HepG2 (cell line): ENCODE measurements at regions not wholly inside any gene's neighbourhood (a gene's known extent, or its start where the extent isn't known, plus 50 kb on each side); places are given as distances from the start of the nearest gene placed in this dataset.

ENCODE experiments used
- ARID3A ChIP-seq: IDR thresholded peaks from 2 replicates; pipeline ENCODE4 v1.6.1; 2012; ENCODE audit warnings: low read depth, low read length, improper control_type of control experiment
- EP300 ChIP-seq, 3 experiments: sonication (generic) in 1 of 3; formaldehyde crosslinking in 1 of 3; IDR thresholded peaks; 2 replicates each; pipeline versions ENCODE4 v1.5.1 to v1.6.1; 2011 to 2020; ENCODE audit warnings: low read depth in 2 of 3, low read length in 2 of 3, borderline replicate concordance in 1 of 3, improper control_type of control experiment in 1 of 3, mild to moderate bottlenecking in 1 of 3, missing genetic modification reagents in 1 of 3, moderate library complexity in 1 of 3
- FOXM1 ChIP-seq: sonication (generic); formaldehyde crosslinking; IDR thresholded peaks from 2 replicates; pipeline ENCODE4 v1.5.0; 2020; ENCODE audit warnings: missing genetic modification reagents
- FOXO1 ChIP-seq: sonication (generic); formaldehyde crosslinking; IDR thresholded peaks from 2 replicates; pipeline ENCODE4 v1.4.0; 2020; ENCODE audit warnings: missing genetic modification reagents
- HDAC2 ChIP-seq: sonication (generic); formaldehyde crosslinking; IDR thresholded peaks from 2 replicates; pipeline ENCODE4 v1.4.0; 2020; ENCODE audit warnings: missing genetic modification reagents
- KDM2A ChIP-seq: sonication (generic); formaldehyde crosslinking; IDR thresholded peaks from 2 replicates; pipeline ENCODE4 v1.4.0; 2020; ENCODE audit warnings: low read depth, missing genetic modification reagents, borderline replicate concordance
- KDM4B ChIP-seq: sonication (generic); formaldehyde crosslinking; IDR thresholded peaks from 2 replicates; pipeline ENCODE4 v1.4.0; 2020; ENCODE audit warnings: missing genetic modification reagents
- MYNN ChIP-seq: sonication (generic); formaldehyde crosslinking; IDR thresholded peaks from 2 replicates; pipeline ENCODE4 v1.4.0; 2020; ENCODE audit warnings: mild to moderate bottlenecking, low read depth, missing genetic modification reagents
- NFKBIZ ChIP-seq: IDR thresholded peaks from 2 replicates; pipeline ENCODE4 v1.6.1; 2018; ENCODE audit warnings: missing genetic modification reagents, missing compliant biosample characterization
- NFRKB ChIP-seq: fragments of 450-650 bp; IDR thresholded peaks from 2 replicates; pipeline ENCODE4 v1.6.1; 2017
- NR3C1 ChIP-seq: sonication (generic); formaldehyde crosslinking; IDR thresholded peaks from 2 replicates; pipeline ENCODE4 v1.4.0; 2020; ENCODE audit warnings: missing genetic modification reagents
- RARG ChIP-seq: sonication (generic); formaldehyde crosslinking; IDR thresholded peaks from 2 replicates; pipeline ENCODE4 v1.4.0; 2020; ENCODE audit warnings: low read depth, mild to moderate bottlenecking, missing genetic modification reagents
- RXRB ChIP-seq: IDR thresholded peaks from 2 replicates; pipeline ENCODE4 v1.6.1; 2016; ENCODE audit warnings: borderline replicate concordance, missing genetic modification reagents, missing compliant biosample characterization
- SMARCC2 ChIP-seq: fragments of 450-650 bp; IDR thresholded peaks from 2 replicates; pipeline ENCODE4 v1.6.1; 2017; ENCODE audit warnings: antibody characterized with exemption, mild to moderate bottlenecking
- SMC3 ChIP-seq: IDR thresholded peaks from 2 replicates; pipeline ENCODE4 v1.6.1; 2011; ENCODE audit warnings: low read length, improper control_type of control experiment
- TFDP1 ChIP-seq: IDR thresholded peaks from 2 replicates; pipeline ENCODE4 v1.6.1; 2016; ENCODE audit warnings: missing compliant biosample characterization, missing genetic modification reagents, borderline replicate concordance
- TFE3 ChIP-seq: IDR thresholded peaks from 2 replicates; pipeline ENCODE4 v1.6.1; 2016
- THAP11 ChIP-seq: IDR thresholded peaks from 2 replicates; pipeline ENCODE4 v1.6.1; 2016; ENCODE audit warnings: missing biosample characterization, missing genetic modification reagents
- THYN1 ChIP-seq: sonication (generic); formaldehyde crosslinking; IDR thresholded peaks from 2 replicates; pipeline ENCODE4 v1.8.1; 2023; ENCODE audit warnings: low read depth, mild to moderate bottlenecking, moderate library complexity, missing genetic modification reagents, borderline replicate concordance
- XBP1 ChIP-seq: sonication (generic); formaldehyde crosslinking; IDR thresholded peaks from 2 replicates; pipeline ENCODE4 v1.5.0; 2020; ENCODE audit warnings: missing genetic modification reagents
- ZNF138 ChIP-seq: sonication (generic); formaldehyde crosslinking; IDR thresholded peaks from 2 replicates; pipeline ENCODE4 v1.5.0; 2020; ENCODE audit warnings: mild to moderate bottlenecking, low read depth, missing genetic modification reagents
- TF ChIP-seq, protein P1 (sequence below): fragments of 450-650 bp; IDR thresholded peaks from 2 replicates; pipeline ENCODE4 v1.6.1; 2017
- TF ChIP-seq, protein P2 (sequence below): sonication (generic); formaldehyde crosslinking; IDR thresholded peaks from 2 replicates; pipeline ENCODE4 v1.4.0; 2020; ENCODE audit warnings: mild to moderate bottlenecking, missing genetic modification reagents
- TF ChIP-seq, protein P3 (sequence below): sonication (generic); formaldehyde crosslinking; IDR thresholded peaks from 2 replicates; pipeline ENCODE4 v1.5.0; 2020; ENCODE audit warnings: missing genetic modification reagents

GRCh38 chr12:89019439-89020120, 332.7 kb downstream of the DUSP6 start (continued):
- no peak for TF ChIP-seq SMARCC2
- TF ChIP-seq HDAC2 (CRISPR knock-in tag), result peak; percentile 12; the same call in 1 of the 2 replicates
- TF ChIP-seq NR3C1, result no peak
- TF ChIP-seq, protein P1, sequence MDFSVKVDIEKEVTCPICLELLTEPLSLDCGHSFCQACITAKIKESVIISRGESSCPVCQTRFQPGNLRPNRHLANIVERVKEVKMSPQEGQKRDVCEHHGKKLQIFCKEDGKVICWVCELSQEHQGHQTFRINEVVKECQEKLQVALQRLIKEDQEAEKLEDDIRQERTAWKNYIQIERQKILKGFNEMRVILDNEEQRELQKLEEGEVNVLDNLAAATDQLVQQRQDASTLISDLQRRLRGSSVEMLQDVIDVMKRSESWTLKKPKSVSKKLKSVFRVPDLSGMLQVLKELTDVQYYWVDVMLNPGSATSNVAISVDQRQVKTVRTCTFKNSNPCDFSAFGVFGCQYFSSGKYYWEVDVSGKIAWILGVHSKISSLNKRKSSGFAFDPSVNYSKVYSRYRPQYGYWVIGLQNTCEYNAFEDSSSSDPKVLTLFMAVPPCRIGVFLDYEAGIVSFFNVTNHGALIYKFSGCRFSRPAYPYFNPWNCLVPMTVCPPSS, result no peak
- TF ChIP-seq ARID3A, result 0 out of 2 replicates have a peak, but pooled peaks have one; percentile 14
- TF ChIP-seq EP300 (IDR thresholded peaks at IDR 0.05; ENCODE audit: low read depth in 2 of 2, low read length in 2 of 2), result no peak
- no peak for TF ChIP-seq EP300 (CRISPR knock-in tag; IDR thresholded peaks at IDR 0.05; ENCODE audit: borderline replicate concordance)
- no peak for TF ChIP-seq RARG (CRISPR knock-in tag)
- no peak for TF ChIP-seq TFDP1 (CRISPR knock-in tag)
- no peak for TF ChIP-seq NFKBIZ
- no peak for TF ChIP-seq KDM4B (CRISPR knock-in tag)
- peak; percentile 43; the same call in 1 of the 2 replicates for TF ChIP-seq FOXO1 (CRISPR knock-in tag)
- no peak for TF ChIP-seq MYNN (CRISPR knock-in tag)
- TF ChIP-seq TFE3, result no peak
- TF ChIP-seq NFRKB, result no peak
- TF ChIP-seq, protein P2, sequence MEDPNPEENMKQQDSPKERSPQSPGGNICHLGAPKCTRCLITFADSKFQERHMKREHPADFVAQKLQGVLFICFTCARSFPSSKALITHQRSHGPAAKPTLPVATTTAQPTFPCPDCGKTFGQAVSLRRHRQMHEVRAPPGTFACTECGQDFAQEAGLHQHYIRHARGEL, result no peak
- TF ChIP-seq XBP1 (CRISPR knock-in tag), result no peak
- peak; percentile 96 for TF ChIP-seq SMC3
- TF ChIP-seq FOXM1 (CRISPR knock-in tag), result no peak
- no peak for TF ChIP-seq THYN1 (CRISPR knock-in tag)
- TF ChIP-seq, protein P3, sequence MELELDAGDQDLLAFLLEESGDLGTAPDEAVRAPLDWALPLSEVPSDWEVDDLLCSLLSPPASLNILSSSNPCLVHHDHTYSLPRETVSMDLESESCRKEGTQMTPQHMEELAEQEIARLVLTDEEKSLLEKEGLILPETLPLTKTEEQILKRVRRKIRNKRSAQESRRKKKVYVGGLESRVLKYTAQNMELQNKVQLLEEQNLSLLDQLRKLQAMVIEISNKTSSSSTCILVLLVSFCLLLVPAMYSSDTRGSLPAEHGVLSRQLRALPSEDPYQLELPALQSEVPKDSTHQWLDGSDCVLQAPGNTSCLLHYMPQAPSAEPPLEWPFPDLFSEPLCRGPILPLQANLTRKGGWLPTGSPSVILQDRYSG (CRISPR knock-in tag), result no peak
- TF ChIP-seq RXRB (CRISPR knock-in tag), result no peak
- TF ChIP-seq KDM2A (CRISPR knock-in tag), result 0 out of 2 replicates have a peak, but pooled peaks have one; percentile 38
- peak; percentile 48; the same call in 1 of the 2 replicates for TF ChIP-seq THAP11
- TF ChIP-seq ZNF138 (CRISPR knock-in tag), result no peak
